Cardiac fibroblast (primary cell): ENCODE measurements at regions not wholly inside any gene's neighbourhood (a gene's known extent, or its start where the extent isn't known, plus 50 kb on each side); places are given as distances from the start of the nearest gene placed in this dataset.

Experiments
- DNase-seq, 2 donors: peaks; one replicate each; pipeline versions ENCODE4 v3.0.0 to v3.0.0-alpha.2; 2010; ENCODE audit warnings: low read depth in 2 of 2
- H3K4me3 ChIP-seq, 2 donors: replicated peaks in 1 of 2; 1 replicate in 1 of 2; 2 replicates in 1 of 2; pipeline ENCODE4 v1.5.1; 2011; ENCODE audit warnings: low read depth in 2 of 2, low read length in 2 of 2, mild to moderate bottlenecking in 2 of 2, moderate library complexity in 1 of 2
- CTCF ChIP-seq: IDR thresholded peaks from one replicate; pipeline ENCODE4 v1.5.1; 2011; ENCODE audit warnings: low read depth, mild to moderate bottlenecking, low read length, inconsistent platforms

GRCh38 chr9:118991366-118992285, 377.6 kb downstream of the BRINP1 start:
- no peak for DNase-seq
- H3K4me3 ChIP-seq, result no peak overlapping the region
- TF ChIP-seq CTCF, result no peak

DNA sequence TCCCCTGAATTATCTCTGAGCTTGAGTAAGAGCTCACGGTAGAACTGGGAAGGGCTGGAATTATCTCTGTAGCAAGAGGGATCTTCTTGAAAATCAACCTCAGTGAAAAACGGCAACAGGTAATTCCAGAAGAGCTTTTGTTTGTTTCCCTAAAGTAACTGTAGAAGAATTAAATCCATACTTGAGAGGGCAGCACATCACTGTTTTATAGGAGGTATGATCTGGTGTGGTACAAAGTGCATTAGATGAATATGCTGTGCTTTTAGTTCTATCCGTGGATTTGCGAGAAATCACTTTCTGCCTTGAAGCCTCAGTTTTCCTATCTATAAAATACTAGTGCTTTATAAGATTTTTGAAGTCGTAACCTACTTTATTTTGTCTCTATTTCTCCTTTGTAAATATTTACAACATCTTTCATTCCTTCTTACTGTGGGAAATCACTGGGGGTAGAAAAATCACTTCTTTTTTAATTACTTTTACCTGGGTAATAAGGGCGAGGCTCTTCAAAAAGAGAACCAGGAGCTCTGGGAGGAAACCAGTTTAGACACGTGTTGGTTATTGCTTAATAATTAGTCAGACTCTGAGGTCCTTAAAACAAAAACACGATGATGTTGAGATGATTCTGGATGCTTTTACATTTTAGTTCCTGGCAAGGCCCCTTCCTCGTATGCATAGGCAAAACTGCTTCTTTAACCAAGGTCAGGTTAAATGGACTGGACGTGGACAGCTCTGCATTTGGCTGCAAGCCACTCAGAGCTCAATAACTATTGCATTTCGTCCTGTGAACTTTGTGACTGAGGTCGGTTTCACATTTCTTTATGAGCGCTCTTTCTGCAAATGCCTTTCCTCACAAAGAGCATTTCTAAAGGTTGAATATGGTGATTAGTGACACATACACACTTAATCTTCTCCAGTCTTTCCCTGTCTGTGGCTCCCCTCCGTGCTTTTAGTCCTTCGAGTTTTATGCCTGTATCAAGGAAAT, 376.1 kb downstream of the BRINP1 start:
- no peak overlapping the region for H3K4me3 ChIP-seq
- DNase-seq, result no peak
- no peak for TF ChIP-seq CTCF

- TF ChIP-seq CTCF, result no peak
- DNase-seq, result no peak
- H3K4me3 ChIP-seq, result no peak overlapping the region
Observed at GRCh38 chr9:118993965-118994364, 375.3 kb downstream of the BRINP1 start.

DNA sequence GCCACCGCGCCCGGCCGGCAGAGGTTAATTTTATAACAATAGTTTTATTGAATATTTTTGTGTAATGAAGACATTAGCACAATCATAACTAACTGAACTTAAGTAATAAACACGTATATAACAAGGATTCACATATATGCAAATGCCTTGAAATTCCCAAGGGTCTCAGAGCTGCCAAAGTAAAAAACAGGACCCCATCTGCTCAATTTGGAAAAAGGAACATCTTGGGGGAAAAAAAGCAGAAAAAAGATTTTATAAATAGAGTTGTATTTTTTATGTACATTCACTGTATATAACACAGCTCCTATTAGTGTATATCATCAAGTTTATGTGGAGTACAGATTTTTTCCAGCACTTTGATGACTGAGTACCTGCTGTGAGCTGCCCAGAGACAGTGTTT, 366.7 kb downstream of the BRINP1 start:
- no peak for TF ChIP-seq CTCF
- no peak overlapping the region for H3K4me3 ChIP-seq
- DNase-seq, result no peak

- no peak for TF ChIP-seq CTCF
- DNase-seq, result peak in 1 of 2 donors; percentile 0
Observed at GRCh38 chr9:119003201-119003611, 366.0 kb downstream of the BRINP1 start.

DNA sequence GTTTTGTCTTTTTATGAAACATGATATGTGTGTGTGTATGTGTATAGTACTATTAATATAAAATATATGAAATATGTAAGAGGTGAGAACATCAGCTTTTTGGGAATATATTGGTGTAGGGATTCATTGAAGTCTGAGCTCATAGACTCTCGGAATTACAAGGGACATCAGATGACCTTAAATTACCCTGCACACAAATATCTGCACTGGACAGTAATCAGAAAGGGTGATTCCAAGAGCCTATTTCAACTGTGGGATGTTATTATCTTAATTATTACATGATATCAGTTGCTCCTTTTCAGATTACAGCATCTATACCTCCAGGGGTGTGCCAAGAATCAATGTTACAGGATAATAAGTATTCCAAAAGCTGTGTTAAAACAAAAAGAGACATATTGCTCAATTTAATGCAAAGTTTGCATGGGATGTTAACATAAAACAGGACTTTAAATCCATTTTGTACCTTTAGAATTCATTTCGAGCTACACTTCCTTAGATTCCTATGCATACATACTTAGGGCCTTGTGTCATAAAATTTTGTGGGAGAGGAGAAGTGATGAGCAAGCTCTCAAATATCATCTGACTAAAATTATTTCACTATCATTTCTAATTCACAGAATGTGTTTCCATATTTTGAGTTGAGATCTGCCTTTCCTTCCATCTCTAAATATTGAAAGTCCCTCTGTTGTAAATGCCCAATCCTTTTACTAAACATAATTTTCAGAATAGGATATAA, 365.2 kb downstream of the BRINP1 start:
- DNase-seq, result peak in 1 of 2 donors; percentile 7
- H3K4me3 ChIP-seq, result no peak overlapping the region
- no peak for TF ChIP-seq CTCF

More at GRCh38 chr9:119003201-119003611, 366.0 kb downstream of the BRINP1 start:
- no peak overlapping the region for H3K4me3 ChIP-seq
